Thyroid gland (tissue), 4 donors: ENCODE measurements at regions not wholly inside any gene's neighbourhood (a gene's known extent, or its start where the extent isn't known, plus 50 kb on each side); places are given as distances from the start of the nearest gene placed in this dataset.

Experiments
- DNase-seq, 2 donors: peaks; one replicate each; pipeline ENCODE4 v3.0.0-alpha.2; 2019
- H3K27ac ChIP-seq, 3 donors: fragments of 200-600 bp; sonication (generic); 1 replicate in 2 of 3; 2 replicates in 1 of 3; pipeline ENCODE4 v1.5.1; 2016 to 2019; ENCODE audit warnings: mild to moderate bottlenecking in 1 of 3, moderate library complexity in 1 of 3
- H3K27me3 ChIP-seq: fragments of 200-600 bp; sonication (generic); one replicate; pipeline ENCODE4 v1.5.1; 2019
- H3K36me3 ChIP-seq, 2 donors: fragments of 200-600 bp; sonication (generic); one replicate each; pipeline ENCODE4 v1.5.1; 2016 to 2019
- H3K4me1 ChIP-seq, 2 donors: fragments of 200-600 bp; sonication (generic); one replicate each; pipeline ENCODE4 v1.5.1; 2017 to 2019
- H3K4me3 ChIP-seq, 3 donors: fragments of 200-600 bp; sonication (generic); replicated peaks in 1 of 3; 1 replicate in 2 of 3; 2 replicates in 1 of 3; pipeline ENCODE4 v1.5.1; 2016; ENCODE audit warnings: mild to moderate bottlenecking in 1 of 3
- H3K9me3 ChIP-seq: fragments of 200-600 bp; sonication (generic); one replicate; pipeline ENCODE4 v1.5.1; 2017
- CTCF ChIP-seq, 6 experiments: fragments of 200-600 bp in 3 of 6; fragments of 450-650 bp in 3 of 6; sonication (generic) in 3 of 6; IDR thresholded peaks; one replicate each; pipeline ENCODE4 v1.5.1; 2016 to 2019; ENCODE audit warnings: antibody characterized with exemption in 6 of 6, mild to moderate bottlenecking in 2 of 6, inconsistent platforms in 1 of 6, moderate library complexity in 1 of 6
- POLR2A ChIP-seq, 2 donors: fragments of 450-650 bp; IDR thresholded peaks; one replicate each; pipeline ENCODE4 v1.6.1; 2017; ENCODE audit warnings: antibody characterized with exemption in 2 of 2, mild to moderate bottlenecking in 2 of 2, moderate library complexity in 1 of 2
- WGBS, 2 donors: methylation state at CpG; one replicate each; pipeline ENCODE4 v1.1.5; 2017; 5-methylcytosine and 5-hydroxymethylcytosine counted together
- intact Hi-C: fragments of 100-400 bp; cut with DNase I; formaldehyde crosslinking; loops from one replicate; pipeline ENCODE4 v1.15.1; 2023

- H3K27me3 ChIP-seq, result no peaks in the 10 kb centered on the region
- intact Hi-C loops, result no loop called here
- H3K4me1 ChIP-seq, result peaks cover 3 to 11% of the 10 kb centered on the region in 2 donors
- H3K27ac ChIP-seq, result no peak overlapping the region
- 67 to 71% methylated on average over 6 of the region's 6 CpGs for WGBS, 2 donors
- no peaks in the 10 kb centered on the region for H3K36me3 ChIP-seq
- no peak overlapping the region for H3K4me3 ChIP-seq
- TF ChIP-seq POLR2A (IDR thresholded peaks at IDR 0.05) (no peak), CTCF (IDR thresholded peaks at IDR 0.05) (no peak)
- no peaks in the 10 kb centered on the region for H3K9me3 ChIP-seq
- no peak for DNase-seq
Observed at GRCh38 chr19:30865511-30865910, 483.7 kb downstream of the TSHZ3 start.

GRCh38 chr19:30864391-30865215 lies 484.6 kb downstream of the TSHZ3 start:
- Histone ChIP-seq H3K27ac (peak overlapping the region in 2 of 3 donors; percentile 3 to 5), H3K4me3 (no peak overlapping the region), H3K36me3 (no peaks in the 10 kb centered on the region), H3K4me1 (peaks cover 3 to 11% of the 10 kb centered on the region in 2 donors), H3K27me3 (no peaks in the 10 kb centered on the region), H3K9me3 (no peaks in the 10 kb centered on the region)
- peak; percentile 73 to 76 for DNase-seq
- WGBS, 2 donors, result 58 to 64% methylated on average over 13 of the region's 13 CpGs
- no peak for TF ChIP-seq POLR2A (IDR thresholded peaks at IDR 0.05)
- no peak for TF ChIP-seq CTCF (IDR thresholded peaks at IDR 0.05)
- intact Hi-C loops, result no loop called here

GRCh38 chr19:30862876-30863275 lies 486.4 kb downstream of the TSHZ3 start:
- Histone ChIP-seq H3K4me3 (no peak overlapping the region), H3K4me1 (peaks cover 3 to 11% of the 10 kb centered on the region in 2 donors), H3K9me3 (no peaks in the 10 kb centered on the region), H3K27ac (no peak overlapping the region), H3K27me3 (no peaks in the 10 kb centered on the region), H3K36me3 (no peaks in the 10 kb centered on the region)
- DNase-seq, result no peak
- TF ChIP-seq POLR2A (IDR thresholded peaks at IDR 0.05) (no peak), CTCF (IDR thresholded peaks at IDR 0.05) (no peak)
- intact Hi-C loops, result no loop called here
- 85 to 90% methylated on average over 19 of the region's 19 CpGs for WGBS, 2 donors

GRCh38 chr19:30861919-30862318 lies 487.3 kb downstream of the TSHZ3 start:
- 91 to 93% methylated on average over 5 of the region's 5 CpGs for WGBS, 2 donors
- intact Hi-C loops, result no loop called here

More at GRCh38 chr19:30861919-30862318, 487.3 kb downstream of the TSHZ3 start:
- Histone ChIP-seq H3K4me3 (no peak overlapping the region), H3K27me3 (no peaks in the 10 kb centered on the region), H3K4me1 (peaks cover 3 to 11% of the 10 kb centered on the region in 2 donors), H3K36me3 (no peaks in the 10 kb centered on the region), H3K9me3 (no peaks in the 10 kb centered on the region), H3K27ac (no peak overlapping the region)
- DNase-seq, result no peak
- TF ChIP-seq CTCF (IDR thresholded peaks at IDR 0.05), result no peak
- TF ChIP-seq POLR2A (IDR thresholded peaks at IDR 0.05), result no peak
